PC-9 (cell line): ENCODE measurements at regions not wholly inside any gene's neighbourhood (a gene's known extent, or its start where the extent isn't known, plus 50 kb on each side); places are given as distances from the start of the nearest gene placed in this dataset.

ENCODE experiments used
- BruUV-seq: library from RNA; stranded (reverse); fragments of 400-500 nt; replicated peaks from 2 replicates; lab custom pipeline; 2021; lab: Mats Ljungman, UMichigan
- CTCF ChIA-PET: fragments of 300-600 bp; sonication (Branson Sonifier 250); formaldehyde crosslinking; loops from one replicate; lab custom pipeline; 2022; ENCODE audit warnings: antibody characterized with exemption; lab: Charles Lee
- POLR2A ChIA-PET: fragments of 300-600 bp; sonication (Branson Sonifier 250); formaldehyde crosslinking; loops from one replicate; lab custom pipeline; 2022; ENCODE audit warnings: antibody characterized with exemption; ENCODE audit not compliant: unreplicated experiment; lab: Charles Lee
- DNase-seq, 2 experiments: peaks; one replicate each; pipeline versions ENCODE4 v3.0.0 to v3.0.0-alpha.2; 2015 to 2022; ENCODE audit warnings: mixed read lengths in 1 of 2
- H2AFZ ChIP-seq: fragments of 200-600 bp; sonication (generic); 2 replicates; pipeline ENCODE4 v1.8.1; 2017; ENCODE audit warnings: antibody characterized with exemption
- H3F3A ChIP-seq: fragments of 200-600 bp; sonication (generic); 2 replicates; pipeline ENCODE4 v1.8.1; 2017; ENCODE audit warnings: antibody characterized with exemption, mild to moderate bottlenecking, low read depth; ENCODE audit not compliant: insufficient read depth
- H3K27ac ChIP-seq: fragments of 200-600 bp; sonication (generic); 2 replicates; pipeline ENCODE4 v1.6.1; 2016; ENCODE audit warnings: mixed run types
- H3K27me3 ChIP-seq: fragments of 200-600 bp; sonication (generic); 2 replicates; pipeline ENCODE4 v1.6.1; 2016; ENCODE audit warnings: low read depth, mixed run types; ENCODE audit not compliant: insufficient read depth
- H3K36me3 ChIP-seq: fragments of 200-600 bp; sonication (generic); 2 replicates; pipeline ENCODE4 v1.6.1; 2016; ENCODE audit warnings: low read depth, mixed run types
- H3K4me1 ChIP-seq: fragments of 200-600 bp; sonication (generic); replicated peaks from 2 replicates; pipeline ENCODE4 v1.6.1; 2016; ENCODE audit warnings: mixed run types; ENCODE audit not compliant: insufficient read depth
- H3K4me2 ChIP-seq: fragments of 200-600 bp; sonication (generic); 2 replicates; pipeline ENCODE4 v1.6.1; 2017; ENCODE audit warnings: mixed run types
- H3K4me3 ChIP-seq: fragments of 200-600 bp; sonication (generic); 2 replicates; pipeline ENCODE4 v1.6.1; 2016; ENCODE audit warnings: mixed run types
- H3K79me2 ChIP-seq: fragments of 200-600 bp; sonication (generic); 2 replicates; pipeline ENCODE4 v1.6.1; 2017; ENCODE audit warnings: low read depth, mixed run types
- H3K9me2 ChIP-seq: fragments of 200-600 bp; sonication (generic); 2 replicates; pipeline ENCODE4 v1.8.1; 2017; ENCODE audit warnings: mild to moderate bottlenecking; ENCODE audit not compliant: insufficient read depth
- H3K9me3 ChIP-seq: fragments of 200-600 bp; sonication (generic); 2 replicates; pipeline ENCODE4 v1.8.1; 2016; ENCODE audit warnings: low read depth; ENCODE audit not compliant: insufficient read depth
- H4K20me1 ChIP-seq: fragments of 200-600 bp; sonication (generic); 2 replicates; pipeline ENCODE4 v1.8.1; 2017; ENCODE audit not compliant: insufficient read depth
- CTCF ChIP-seq: fragments of 200-600 bp; sonication (generic); conservative IDR thresholded peaks from 2 replicates; pipeline ENCODE4 v1.6.1; 2017; ENCODE audit warnings: mixed run types, antibody characterized with exemption, mild to moderate bottlenecking, moderate library complexity
- EZH2 ChIP-seq: fragments of 200-600 bp; sonication (generic); IDR thresholded peaks from 2 replicates; pipeline ENCODE4 v1.8.0; 2017; ENCODE audit warnings: antibody characterized with exemption, low read depth
- intact Hi-C: fragments of 100-400 bp; cut with micrococcal nuclease; formaldehyde crosslinking; loops from one replicate; pipeline ENCODE4 v1.10.0; 2022; ENCODE audit not compliant: unreplicated experiment

- H3K9me2 ChIP-seq = 0 out of 2 replicates have a peak, but pooled peaks cover 3% of the 10 kb centered on the region
- H3F3A ChIP-seq = no peaks in the 10 kb centered on the region
- POLR2A ChIA-PET = no interaction called here
- CTCF ChIA-PET = no interaction called here
- H4K20me1 ChIP-seq = no peaks in the 10 kb centered on the region
- H3K27me3 ChIP-seq = no peaks in the 10 kb centered on the region
- BruUV-seq = no TSS peak
- no peak for DNase-seq
- no peaks in the 10 kb centered on the region for H3K36me3 ChIP-seq
- H2AFZ ChIP-seq = no peak overlapping the region
- H3K27ac ChIP-seq = no peak overlapping the region
- H3K9me3 ChIP-seq = no peaks in the 10 kb centered on the region
- no peak overlapping the region for H3K4me2 ChIP-seq
- no peaks in the 10 kb centered on the region for H3K79me2 ChIP-seq
- intact Hi-C loops = no loop called here
- no peaks in the 10 kb centered on the region for H3K4me1 ChIP-seq
- no peak for TF ChIP-seq EZH2
- no peak for TF ChIP-seq CTCF
- H3K4me3 ChIP-seq = no peak overlapping the region
These were observed 169.1 kb upstream of the FUT9 start for GRCh38 chr6:95846652-95847051.

- Histone ChIP-seq H3K79me2 (no peaks in the 10 kb centered on the region), H2AFZ (no peak overlapping the region), H3K4me1 (no peaks in the 10 kb centered on the region), H4K20me1 (no peaks in the 10 kb centered on the region), H3K9me3 (no peaks in the 10 kb centered on the region), H3K36me3 (no peaks in the 10 kb centered on the region), H3K4me2 (no peak overlapping the region), H3F3A (no peaks in the 10 kb centered on the region), H3K4me3 (no peak overlapping the region), H3K27ac (no peak overlapping the region), H3K9me2 (0 out of 2 replicates have a peak, but pooled peaks cover 3% of the 10 kb centered on the region), H3K27me3 (no peaks in the 10 kb centered on the region)
- no TSS peak for BruUV-seq
- ChIA-PET POLR2A (no interaction called here), CTCF (no interaction called here)
- no peak for DNase-seq
- intact Hi-C loops = no loop called here
- TF ChIP-seq CTCF (no peak), EZH2 (no peak)
These were observed 168.7 kb upstream of the FUT9 start for GRCh38 chr6:95847061-95847460.

- Histone ChIP-seq H3K9me2 (0 out of 2 replicates have a peak, but pooled peaks cover 3% of the 10 kb centered on the region), H3K79me2 (no peaks in the 10 kb centered on the region), H3K9me3 (no peaks in the 10 kb centered on the region), H3K4me1 (no peaks in the 10 kb centered on the region), H3K4me3 (no peak overlapping the region), H3F3A (no peaks in the 10 kb centered on the region; the same call in 1 of the 2 replicates), H3K36me3 (no peaks in the 10 kb centered on the region), H3K27me3 (no peaks in the 10 kb centered on the region), H3K4me2 (no peak overlapping the region), H4K20me1 (no peaks in the 10 kb centered on the region), H3K27ac (no peak overlapping the region), H2AFZ (0 out of 2 replicates have a peak overlapping the region, but pooled peaks have one; percentile 50)
- intact Hi-C loops = no loop called here
- no peak for DNase-seq
- TF ChIP-seq CTCF (no peak), EZH2 (no peak)
- ChIA-PET POLR2A (no interaction called here), CTCF (no interaction called here)
- no TSS peak for BruUV-seq
These were observed 167.1 kb upstream of the FUT9 start for GRCh38 chr6:95848717-95849116.
